Thoracic aorta (tissue), 2 donors: ENCODE measurements at regions not wholly inside any gene's neighbourhood (a gene's known extent, or its start where the extent isn't known, plus 50 kb on each side); places are given as distances from the start of the nearest gene placed in this dataset.

Experiments
- ATAC-seq: fragments of 150-250 bp; one replicate; pipeline ENCODE4 v1.8.0; 2017; ENCODE audit warnings: low read depth; ENCODE audit not compliant: insufficient number of reproducible peaks, low FRiP score
- DNase-seq: peaks from one replicate; pipeline ENCODE4 v3.0.0-alpha.2; 2020; ENCODE audit warnings: low spot score
- H3K27ac ChIP-seq, 2 donors: fragments of 200-600 bp; sonication (generic); 1 replicate in 1 of 2; 2 replicates in 1 of 2; pipeline ENCODE4 v1.5.1; 2016; ENCODE audit warnings: mild to moderate bottlenecking in 2 of 2, moderate library complexity in 2 of 2
- H3K27me3 ChIP-seq: fragments of 200-600 bp; sonication (generic); replicated peaks from 2 replicates; pipeline ENCODE4 v1.6.0; 2016; ENCODE audit warnings: mild to moderate bottlenecking; ENCODE audit not compliant: insufficient read depth
- H3K36me3 ChIP-seq: fragments of 200-600 bp; sonication (generic); one replicate; pipeline ENCODE4 v1.5.1; 2016
- H3K4me1 ChIP-seq, 2 donors: fragments of 200-600 bp; sonication (generic); 1 replicate in 1 of 2; 2 replicates in 1 of 2; pipeline versions ENCODE4 v1.5.1 to v1.6.0; 2016; ENCODE audit warnings: low read depth in 2 of 2, mild to moderate bottlenecking in 1 of 2; ENCODE audit not compliant: control insufficient read depth in 1 of 2
- H3K4me3 ChIP-seq: fragments of 200-600 bp; sonication (generic); 2 replicates; pipeline ENCODE4 v1.5.1; 2016; ENCODE audit warnings: mild to moderate bottlenecking
- H3K9me3 ChIP-seq: fragments of 200-600 bp; sonication (generic); 2 replicates; pipeline ENCODE4 v1.5.1; 2016
- TF ChIP-seq, protein P1 (sequence below): fragments of 200-600 bp; sonication (generic); IDR thresholded peaks from one replicate; pipeline ENCODE4 v1.5.1; 2019; ENCODE audit warnings: antibody characterized with exemption

DNA sequence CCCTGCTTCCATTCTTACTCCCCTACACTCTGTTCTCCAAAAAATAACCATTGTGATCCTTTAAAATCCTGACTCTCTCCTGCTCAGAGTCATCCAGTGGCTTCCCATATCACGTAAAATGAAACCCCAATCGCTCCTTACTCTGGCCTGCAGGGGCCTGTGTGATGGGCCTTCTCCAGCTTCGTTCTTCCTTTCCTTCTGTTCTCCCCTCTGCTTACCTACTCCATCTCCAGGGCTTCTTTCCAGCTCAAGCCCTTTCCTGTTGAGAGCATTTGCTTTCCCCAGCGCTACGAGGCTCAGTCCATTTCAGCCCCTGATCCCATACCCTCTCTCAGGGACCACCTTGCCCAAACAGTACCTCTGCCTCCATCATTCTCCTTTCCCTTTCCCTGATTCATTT lies 144.4 kb upstream of the ARHGAP5 start:
- no peaks in the 10 kb centered on the region for H3K36me3 ChIP-seq
- H3K27me3 ChIP-seq, result no peaks in the 10 kb centered on the region
- H3K4me3 ChIP-seq, result no peak overlapping the region
- H3K27ac ChIP-seq, result no peak overlapping the region
- H3K4me1 ChIP-seq, result peaks cover 0 to 4% of the 10 kb centered on the region in 2 donors
- no peak for DNase-seq
- no peak for ATAC-seq
- H3K9me3 ChIP-seq, result no peaks in the 10 kb centered on the region
- TF ChIP-seq, protein P1, sequence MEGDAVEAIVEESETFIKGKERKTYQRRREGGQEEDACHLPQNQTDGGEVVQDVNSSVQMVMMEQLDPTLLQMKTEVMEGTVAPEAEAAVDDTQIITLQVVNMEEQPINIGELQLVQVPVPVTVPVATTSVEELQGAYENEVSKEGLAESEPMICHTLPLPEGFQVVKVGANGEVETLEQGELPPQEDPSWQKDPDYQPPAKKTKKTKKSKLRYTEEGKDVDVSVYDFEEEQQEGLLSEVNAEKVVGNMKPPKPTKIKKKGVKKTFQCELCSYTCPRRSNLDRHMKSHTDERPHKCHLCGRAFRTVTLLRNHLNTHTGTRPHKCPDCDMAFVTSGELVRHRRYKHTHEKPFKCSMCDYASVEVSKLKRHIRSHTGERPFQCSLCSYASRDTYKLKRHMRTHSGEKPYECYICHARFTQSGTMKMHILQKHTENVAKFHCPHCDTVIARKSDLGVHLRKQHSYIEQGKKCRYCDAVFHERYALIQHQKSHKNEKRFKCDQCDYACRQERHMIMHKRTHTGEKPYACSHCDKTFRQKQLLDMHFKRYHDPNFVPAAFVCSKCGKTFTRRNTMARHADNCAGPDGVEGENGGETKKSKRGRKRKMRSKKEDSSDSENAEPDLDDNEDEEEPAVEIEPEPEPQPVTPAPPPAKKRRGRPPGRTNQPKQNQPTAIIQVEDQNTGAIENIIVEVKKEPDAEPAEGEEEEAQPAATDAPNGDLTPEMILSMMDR, result no peak

DNA sequence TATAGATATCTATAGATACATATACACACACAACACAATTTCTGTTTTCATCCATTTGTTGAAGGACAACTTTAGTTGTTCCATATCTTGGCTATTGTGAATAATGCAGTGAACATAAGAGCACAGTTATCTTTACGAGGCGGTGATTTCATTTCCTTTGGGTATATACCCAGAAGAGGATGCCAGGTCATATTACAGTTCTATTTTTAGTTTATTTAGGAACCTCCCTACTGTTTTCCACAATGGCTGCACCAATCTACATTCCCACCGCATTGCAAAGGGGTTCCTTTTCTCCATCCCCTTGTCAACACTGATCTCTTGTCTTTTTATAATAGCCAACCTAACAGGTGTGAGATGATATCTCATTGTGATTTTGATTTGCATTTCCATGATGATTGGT lies 143.4 kb upstream of the ARHGAP5 start:
- Histone ChIP-seq H3K4me1 (no peaks in the 10 kb centered on the region), H3K27me3 (no peaks in the 10 kb centered on the region), H3K4me3 (no peak overlapping the region), H3K27ac (no peak overlapping the region), H3K9me3 (no peaks in the 10 kb centered on the region), H3K36me3 (no peaks in the 10 kb centered on the region)
- ATAC-seq (no peak), DNase-seq (no peak)
- TF ChIP-seq, protein P1, result no peak

DNA sequence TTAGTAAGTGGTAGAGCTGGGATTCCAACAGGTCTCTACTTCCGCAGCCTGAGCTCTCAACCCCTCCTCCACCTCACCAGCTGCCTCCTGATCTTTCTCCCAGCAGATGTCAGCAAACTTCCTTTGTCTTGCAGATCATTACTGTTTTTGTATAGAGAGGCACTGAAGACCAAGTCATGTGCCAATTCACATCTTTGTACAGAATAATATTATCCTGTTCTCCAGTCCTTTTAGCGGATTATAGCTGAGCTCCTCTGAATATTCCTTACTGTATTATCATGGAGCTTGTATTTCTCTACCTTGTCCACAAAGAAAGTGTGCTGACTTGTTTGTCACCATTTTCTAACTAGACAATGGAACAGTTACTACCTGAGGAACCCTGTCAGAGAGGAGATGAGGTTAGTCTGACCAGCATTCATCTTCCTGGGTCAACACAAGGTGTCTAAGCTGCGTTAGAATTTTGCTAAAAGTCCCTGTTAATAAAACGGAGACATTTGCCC lies 142.3 kb upstream of the ARHGAP5 start:
- no peak overlapping the region for H3K4me3 ChIP-seq
- TF ChIP-seq, protein P1, result no peak
- no peaks in the 10 kb centered on the region for H3K27me3 ChIP-seq
- ATAC-seq, result no peak
- H3K4me1 ChIP-seq, result no peaks in the 10 kb centered on the region
- no peaks in the 10 kb centered on the region for H3K9me3 ChIP-seq
- H3K27ac ChIP-seq, result no peak overlapping the region
- H3K36me3 ChIP-seq, result no peaks in the 10 kb centered on the region
- no peak for DNase-seq

- Histone ChIP-seq H3K27me3 (no peaks in the 10 kb centered on the region), H3K36me3 (no peaks in the 10 kb centered on the region), H3K9me3 (no peaks in the 10 kb centered on the region), H3K4me1 (no peaks in the 10 kb centered on the region), H3K27ac (no peak overlapping the region), H3K4me3 (no peak overlapping the region)
- DNase-seq, result no peak
- TF ChIP-seq, protein P1, result no peak
- ATAC-seq, result no peak
Observed at GRCh38 chr14:31935391-31935790, 141.7 kb upstream of the ARHGAP5 start.

GRCh38 chr14:31936115-31936514 lies 141.0 kb upstream of the ARHGAP5 start:
- Histone ChIP-seq H3K4me1 (no peaks in the 10 kb centered on the region), H3K4me3 (no peak overlapping the region), H3K27me3 (no peaks in the 10 kb centered on the region), H3K36me3 (no peaks in the 10 kb centered on the region), H3K9me3 (no peaks in the 10 kb centered on the region), H3K27ac (no peak overlapping the region)
- no peak for DNase-seq
- TF ChIP-seq, protein P1, result no peak
- ATAC-seq, result no peak
